ENCODE measurements at regions not wholly inside any gene's neighbourhood (a gene's known extent, or its start where the extent isn't known, plus 50 kb on each side); places are given as distances from the start of the nearest gene placed in this dataset.
"Not testable (repeated sequence)": the region's sequence is repeated elsewhere in the genome, so short reads cannot be mapped to it uniquely, and the experiment has no call there.

GRCh38 chr3:187888701-187889100 is 143.4 kb upstream of the BCL6 start:
- Histone ChIP-seq H3K27me3 (ENCODE audit: insufficient read depth, low read length) (no peaks in the 10 kb centered on the region), H3K9me3 (ENCODE audit: insufficient read depth, low read depth, low read length) (no peaks in the 10 kb centered on the region), H3K4me1 (ENCODE audit: insufficient read depth, low read length) (no peaks in the 10 kb centered on the region; the same call in 1 of the 2 replicates), H3K9ac (ENCODE audit: low read depth, low read length) (no peak overlapping the region), H3K36me3 (ENCODE audit: insufficient read depth, low read length) (no peaks in the 10 kb centered on the region), H3K27ac (ENCODE audit: low read depth, low read length) (no peak overlapping the region), H3K4me3 (ENCODE audit: low read length) (no peak overlapping the region)
- 87% methylated on average over 1 of the region's 1 CpG for WGBS

- 97% methylated on average over 3 of the region's 4 CpGs for WGBS
- no peak overlapping the region for H3K9ac ChIP-seq (ENCODE audit: low read depth, low read length)
- H3K27me3 ChIP-seq (ENCODE audit: insufficient read depth, low read length) = no peaks in the 10 kb centered on the region
Measured at GRCh38 chr3:187889106-187889505, 143.8 kb upstream of the BCL6 start.

GRCh38 chr3:187889601-187890404 is 144.5 kb upstream of the BCL6 start:
- no peaks in the 10 kb centered on the region; the same call in 1 of the 2 replicates for H3K4me1 ChIP-seq (ENCODE audit: insufficient read depth, low read length)
- H3K9me3 ChIP-seq (ENCODE audit: insufficient read depth, low read depth, low read length) = no peaks in the 10 kb centered on the region
- no peaks in the 10 kb centered on the region for H3K36me3 ChIP-seq (ENCODE audit: insufficient read depth, low read length)
- no peak overlapping the region for H3K9ac ChIP-seq (ENCODE audit: low read depth, low read length)
- peak overlapping the region; percentile 34 for H3K4me3 ChIP-seq (ENCODE audit: low read length)
- no peak overlapping the region for H3K27ac ChIP-seq (ENCODE audit: low read depth, low read length)
- no peaks in the 10 kb centered on the region for H3K27me3 ChIP-seq (ENCODE audit: insufficient read depth, low read length)
- 84% methylated on average over 20 of the region's 20 CpGs for WGBS

More at GRCh38 chr3:187889106-187889505, 143.8 kb upstream of the BCL6 start:
- Histone ChIP-seq H3K27ac (ENCODE audit: low read depth, low read length) (no peak overlapping the region), H3K9me3 (ENCODE audit: insufficient read depth, low read depth, low read length) (no peaks in the 10 kb centered on the region), H3K36me3 (ENCODE audit: insufficient read depth, low read length) (no peaks in the 10 kb centered on the region), H3K4me1 (ENCODE audit: insufficient read depth, low read length) (no peaks in the 10 kb centered on the region; the same call in 1 of the 2 replicates), H3K4me3 (ENCODE audit: low read length) (no peak overlapping the region)

GRCh38 chr3:187890405-187890752 is 145.1 kb upstream of the BCL6 start:
- H3K4me1 ChIP-seq (ENCODE audit: insufficient read depth, low read length); H3K9ac ChIP-seq (ENCODE audit: low read depth, low read length); H3K27ac ChIP-seq (ENCODE audit: low read depth, low read length); H3K36me3 ChIP-seq (ENCODE audit: insufficient read depth, low read length); H3K9me3 ChIP-seq (ENCODE audit: insufficient read depth, low read depth, low read length); H3K27me3 ChIP-seq (ENCODE audit: insufficient read depth, low read length): not testable (repeated sequence)
- 64% methylated on average over 15 of the region's 15 CpGs for WGBS
- peak overlapping the region; percentile 34 for H3K4me3 ChIP-seq (ENCODE audit: low read length)

GRCh38 chr3:187896646-187897045 is 151.4 kb upstream of the BCL6 start:
- no peak overlapping the region for H3K27ac ChIP-seq (ENCODE audit: low read depth, low read length)
- H3K4me1 ChIP-seq (ENCODE audit: insufficient read depth, low read length) = peaks cover 16% of the 10 kb centered on the region; the same call in 1 of the 2 replicates
- no peaks in the 10 kb centered on the region for H3K9me3 ChIP-seq (ENCODE audit: insufficient read depth, low read depth, low read length)
- WGBS = 90% methylated on average over 6 of the region's 6 CpGs
- no peak overlapping the region for H3K4me3 ChIP-seq (ENCODE audit: low read length)
- no peaks in the 10 kb centered on the region for H3K27me3 ChIP-seq (ENCODE audit: insufficient read depth, low read length)
- H3K9ac ChIP-seq (ENCODE audit: low read depth, low read length) = no peak overlapping the region
- H3K36me3 ChIP-seq (ENCODE audit: insufficient read depth, low read length) = no peaks in the 10 kb centered on the region

GRCh38 chr3:187899246-187899645 is 154.0 kb upstream of the BCL6 start:
- WGBS = 96% methylated on average over 4 of the region's 4 CpGs
- Histone ChIP-seq H3K4me3 (ENCODE audit: low read length) (no peak overlapping the region), H3K9ac (ENCODE audit: low read depth, low read length) (no peak overlapping the region), H3K4me1 (ENCODE audit: insufficient read depth, low read length) (peaks cover 24% of the 10 kb centered on the region; the same call in 1 of the 2 replicates), H3K27me3 (ENCODE audit: insufficient read depth, low read length) (no peaks in the 10 kb centered on the region), H3K9me3 (ENCODE audit: insufficient read depth, low read depth, low read length) (no peaks in the 10 kb centered on the region), H3K27ac (ENCODE audit: low read depth, low read length) (no peak overlapping the region), H3K36me3 (ENCODE audit: insufficient read depth, low read length) (no peaks in the 10 kb centered on the region)

GRCh38 chr3:187900993-187901755 is 155.9 kb upstream of the BCL6 start:
- Histone ChIP-seq H3K4me1 (ENCODE audit: insufficient read depth, low read length) (peaks cover 24% of the 10 kb centered on the region; the same call in 1 of the 2 replicates), H3K27me3 (ENCODE audit: insufficient read depth, low read length) (no peaks in the 10 kb centered on the region), H3K4me3 (ENCODE audit: low read length) (no peak overlapping the region), H3K9me3 (ENCODE audit: insufficient read depth, low read depth, low read length) (no peaks in the 10 kb centered on the region), H3K36me3 (ENCODE audit: insufficient read depth, low read length) (no peaks in the 10 kb centered on the region), H3K27ac (ENCODE audit: low read depth, low read length) (no peak overlapping the region), H3K9ac (ENCODE audit: low read depth, low read length) (no peak overlapping the region)
- 61% methylated on average over 3 of the region's 4 CpGs for WGBS

GRCh38 chr3:187902041-187902471 is 156.8 kb upstream of the BCL6 start:
- no peaks in the 10 kb centered on the region for H3K36me3 ChIP-seq (ENCODE audit: insufficient read depth, low read length)
- H3K4me3 ChIP-seq (ENCODE audit: low read length) = no peak overlapping the region
- H3K4me1 ChIP-seq (ENCODE audit: insufficient read depth, low read length) = peaks cover 24% of the 10 kb centered on the region; the same call in 1 of the 2 replicates
- no peak overlapping the region for H3K27ac ChIP-seq (ENCODE audit: low read depth, low read length)
- no peaks in the 10 kb centered on the region for H3K27me3 ChIP-seq (ENCODE audit: insufficient read depth, low read length)
- no peaks in the 10 kb centered on the region for H3K9me3 ChIP-seq (ENCODE audit: insufficient read depth, low read depth, low read length)
- WGBS = 91% methylated on average over 14 of the region's 14 CpGs
- H3K9ac ChIP-seq (ENCODE audit: low read depth, low read length) = no peak overlapping the region

GRCh38 chr3:187902936-187903335 is 157.7 kb upstream of the BCL6 start:
- Histone ChIP-seq H3K27me3 (ENCODE audit: insufficient read depth, low read length) (no peaks in the 10 kb centered on the region), H3K4me1 (ENCODE audit: insufficient read depth, low read length) (peaks cover 24% of the 10 kb centered on the region; the same call in 1 of the 2 replicates), H3K4me3 (ENCODE audit: low read length) (no peak overlapping the region), H3K27ac (ENCODE audit: low read depth, low read length) (no peak overlapping the region), H3K9me3 (ENCODE audit: insufficient read depth, low read depth, low read length) (no peaks in the 10 kb centered on the region), H3K9ac (ENCODE audit: low read depth, low read length) (no peak overlapping the region), H3K36me3 (ENCODE audit: insufficient read depth, low read length) (no peaks in the 10 kb centered on the region)
- 88% methylated on average over 1 of the region's 1 CpG for WGBS

GRCh38 chr3:187903697-187904096 is 158.4 kb upstream of the BCL6 start:
- Histone ChIP-seq H3K36me3 (ENCODE audit: insufficient read depth, low read length) (no peaks in the 10 kb centered on the region), H3K9ac (ENCODE audit: low read depth, low read length) (no peak overlapping the region), H3K4me3 (ENCODE audit: low read length) (no peak overlapping the region), H3K4me1 (ENCODE audit: insufficient read depth, low read length) (peaks cover 24% of the 10 kb centered on the region; the same call in 1 of the 2 replicates), H3K27me3 (ENCODE audit: insufficient read depth, low read length) (no peaks in the 10 kb centered on the region), H3K9me3 (ENCODE audit: insufficient read depth, low read depth, low read length) (no peaks in the 10 kb centered on the region), H3K27ac (ENCODE audit: low read depth, low read length) (no peak overlapping the region)
- WGBS = 99% methylated on average over 4 of the region's 4 CpGs

- Histone ChIP-seq H3K4me1 (ENCODE audit: insufficient read depth, low read length) (peaks cover 10% of the 10 kb centered on the region; the same call in 1 of the 2 replicates), H3K36me3 (ENCODE audit: insufficient read depth, low read length) (no peaks in the 10 kb centered on the region), H3K27ac (ENCODE audit: low read depth, low read length) (no peak overlapping the region), H3K9me3 (ENCODE audit: insufficient read depth, low read depth, low read length) (no peaks in the 10 kb centered on the region), H3K9ac (ENCODE audit: low read depth, low read length) (no peak overlapping the region), H3K4me3 (ENCODE audit: low read length) (no peak overlapping the region), H3K27me3 (ENCODE audit: insufficient read depth, low read length) (no peaks in the 10 kb centered on the region)
- WGBS = 73% methylated on average over 5 of the region's 5 CpGs
Measured at GRCh38 chr3:187906416-187906815, 161.1 kb upstream of the BCL6 start.

Data from HUES64 (cell line).